Panc1 (cell line): ENCODE measurements at regions not wholly inside any gene's neighbourhood (a gene's known extent, or its start where the extent isn't known, plus 50 kb on each side); places are given as distances from the start of the nearest gene placed in this dataset.

ENCODE experiments used
- CTCF ChIP-seq: fragments of 450-650 bp; IDR thresholded peaks from 2 replicates; pipeline ENCODE4 v1.5.1; 2017; ENCODE audit warnings: mild to moderate bottlenecking
- REST ChIP-seq, 2 experiments: IDR thresholded peaks; 2 replicates each; pipeline ENCODE4 v1.6.1; 2011 to 2012; ENCODE audit warnings: low read depth in 2 of 2, control low read depth in 1 of 2, low read length in 1 of 2, mild to moderate bottlenecking in 1 of 2, moderate library complexity in 1 of 2; ENCODE audit not compliant: insufficient read depth in 1 of 2
- SIN3A ChIP-seq: IDR thresholded peaks from 2 replicates; pipeline ENCODE4 v1.6.1; 2012; ENCODE audit warnings: low read depth, mild to moderate bottlenecking, low read length, moderate library complexity, borderline replicate concordance; ENCODE audit not compliant: insufficient read depth

GRCh38 chr5:121795511-121795910 lies 56.2 kb upstream of the FTMT start:
- TF ChIP-seq CTCF (no peak), SIN3A (no peak), REST (IDR thresholded peaks at IDR 0.05; ENCODE audit: insufficient read depth in 1 of 2, low read depth in 2 of 2, low read length in 1 of 2) (no peak)
